K562 (cell line): ENCODE measurements at regions not wholly inside any gene's neighbourhood (a gene's known extent, or its start where the extent isn't known, plus 50 kb on each side); places are given as distances from the start of the nearest gene placed in this dataset.

ENCODE experiments used
- ATAC-seq: fragments of 200-7000 bp; cut with Tn5 transposase; 3 replicates; pipeline ENCODE4 v1.9.1; 2020; ENCODE audit warnings: moderate library complexity
- BruUV-seq: library from RNA; stranded (reverse); fragments of 400-500 nt; replicated peaks from 2 replicates; lab custom pipeline; 2021; lab: Mats Ljungman, UMichigan
- CTCF ChIA-PET: fragments of 300-600 bp; formaldehyde crosslinking; extraction: SDS; loops from one replicate; lab custom pipeline; 2021; ENCODE audit warnings: low intra/inter-chr PET ratio; lab: Yijun Ruan, JAX
- POLR2A ChIA-PET: fragments of 300-600, 350-650 bp; sonication (Branson Sonifier 250); formaldehyde crosslinking; extraction: SDS; loops from one replicate; lab custom pipeline; 2021; ENCODE audit warnings: antibody characterized with exemption, inconsistent platforms; lab: Yijun Ruan, JAX
- DNase-seq, 4 experiments: peaks; one replicate each; pipeline versions ENCODE4 v3.0.0 to v3.0.0-alpha.2; 2011 to 2018; ENCODE audit warnings: low spot score in 3 of 4, mixed read lengths in 3 of 4; ENCODE audit errors: extremely low read depth in 1 of 4
- FAIRE-seq: peaks from 2 replicates; lab custom pipeline; 2011; peaks lifted over from hg19 to GRCh38; lab: Jason Lieb, UNC
- H2AFZ ChIP-seq: 2 replicates; pipeline ENCODE4 v1.6.0; 2011; ENCODE audit warnings: low read depth, low read length, control low read depth, inconsistent platforms
- H3K27ac ChIP-seq: fragments of 200-600 bp; 3 replicates; pipeline ENCODE4 v1.8.0; 2011; ENCODE audit warnings: low read depth, mild to moderate bottlenecking, control low read depth, inconsistent platforms, low read length, moderate library complexity, mixed read lengths; ENCODE audit errors: extremely low read depth
- H3K27me3 ChIP-seq, 2 experiments: fragments of 300-600 bp in 1 of 2; 2 replicates in 1 of 2; 3 replicates in 1 of 2; pipeline versions ENCODE4 v1.6.0 to v1.8.0; 2011; ENCODE audit warnings: inconsistent platforms in 2 of 2, low read length in 2 of 2, mild to moderate bottlenecking in 1 of 2, mixed read lengths in 1 of 2, moderate library complexity in 1 of 2; ENCODE audit not compliant: control insufficient read depth in 2 of 2, insufficient read depth in 2 of 2
- H3K36me3 ChIP-seq: fragments of 300-600 bp; 3 replicates; pipeline ENCODE4 v1.8.0; 2011; ENCODE audit warnings: mild to moderate bottlenecking, low read length, inconsistent platforms; ENCODE audit not compliant: control insufficient read depth, insufficient read depth
- H3K4me1 ChIP-seq, 2 experiments: fragments of 200-600 bp in 1 of 2; replicated peaks in 1 of 2; 2 replicates in 1 of 2; 3 replicates in 1 of 2; pipeline versions ENCODE4 v1.5.1 to v1.8.0; 2011; ENCODE audit warnings: inconsistent platforms in 2 of 2, low read length in 2 of 2, mild to moderate bottlenecking in 1 of 2, mixed read lengths in 1 of 2, moderate library complexity in 1 of 2; ENCODE audit not compliant: control insufficient read depth in 2 of 2, insufficient read depth in 2 of 2
- H3K4me2 ChIP-seq: 2 replicates; pipeline ENCODE4 v1.6.1; 2011; ENCODE audit warnings: low read length, control low read depth, inconsistent platforms, mixed read lengths; ENCODE audit not compliant: insufficient read depth
- H3K4me3 ChIP-seq: fragments of 200-600 bp; sonication (generic), shearing (Covaris generic); 2 replicates; pipeline ENCODE4 v1.5.1; 2016; ENCODE audit warnings: control low read depth, inconsistent platforms
- H3K79me2 ChIP-seq: fragments of 200-600 bp; 3 replicates; pipeline ENCODE4 v1.8.0; 2011; ENCODE audit warnings: low read length, inconsistent platforms; ENCODE audit not compliant: control insufficient read depth, insufficient read depth
- H3K9ac ChIP-seq, 2 experiments: 2 replicates each; pipeline versions ENCODE4 v1.6.0 to v1.6.1; 2011; ENCODE audit warnings: low read depth in 2 of 2, low read length in 2 of 2, control low read depth in 1 of 2, inconsistent platforms in 1 of 2, mild to moderate bottlenecking in 1 of 2, mixed read lengths in 1 of 2; ENCODE audit not compliant: insufficient read depth in 1 of 2
- H3K9me1 ChIP-seq: one replicate; pipeline ENCODE4 v1.6.0; 2011; ENCODE audit warnings: inconsistent platforms, mild to moderate bottlenecking, low read length, moderate library complexity; ENCODE audit not compliant: control insufficient read depth, insufficient read depth
- H3K9me3 ChIP-seq: replicated peaks from 2 replicates; pipeline ENCODE4 v1.5.1; 2011; ENCODE audit warnings: low read depth, low read length, inconsistent platforms; ENCODE audit not compliant: control insufficient read depth, insufficient read depth
- H4K20me1 ChIP-seq: replicated peaks from 2 replicates; pipeline ENCODE4 v1.6.1; 2011; ENCODE audit warnings: low read length, inconsistent platforms, mixed read lengths; ENCODE audit not compliant: control insufficient read depth, insufficient read depth
- CBFA2T3 ChIP-seq: fragments of 450-650 bp; IDR thresholded peaks from 2 replicates; pipeline ENCODE4 v1.6.1; 2017
- ETS1 ChIP-seq: conservative IDR thresholded peaks from 2 replicates; pipeline ENCODE4 v1.6.1; 2011; ENCODE audit warnings: low read depth, mild to moderate bottlenecking, low read length; ENCODE audit not compliant: control insufficient read depth
- GTF2E2 ChIP-seq: fragments of 200-800 bp; sonication (Bioruptor generic); IDR thresholded peaks from 2 replicates; pipeline ENCODE4 v1.6.1; 2016; ENCODE audit warnings: missing genetic modification characterization, missing compliant biosample characterization
- IRF1 ChIP-seq: sonication (generic); formaldehyde crosslinking; IDR thresholded peaks from 2 replicates; pipeline ENCODE4 v1.8.0; 2022; ENCODE audit warnings: missing genetic modification reagents, mild to moderate bottlenecking, borderline replicate concordance
- SP2 ChIP-seq: IDR thresholded peaks from 2 replicates; pipeline ENCODE4 v1.6.1; 2011; ENCODE audit warnings: mild to moderate bottlenecking, low read depth, low read length, moderate library complexity; ENCODE audit not compliant: poor library complexity, severe bottlenecking; ENCODE audit errors: extremely low read depth
- WHSC1 ChIP-seq: IDR thresholded peaks from one replicate; pipeline ENCODE4 v1.6.1; 2012; ENCODE audit warnings: low read length, control low read depth, inconsistent platforms
- ZNF76 ChIP-seq: fragments of 250-450 bp; sonication (Bioruptor Pico); IDR thresholded peaks from 2 replicates; pipeline ENCODE4 v1.4.0; 2020; ENCODE audit warnings: mild to moderate bottlenecking, moderate library complexity, borderline replicate concordance
- ZZZ3 ChIP-seq: fragments of 450-650 bp; IDR thresholded peaks from 2 replicates; pipeline ENCODE4 v1.6.1; 2016; ENCODE audit warnings: antibody characterized with exemption, mild to moderate bottlenecking, moderate library complexity
- WGBS: fragments of 100-300 bp; shearing (Covaris generic); methylation state at CpG from one replicate; pipeline ENCODE4 v1.1.6; 2016; ENCODE audit warnings: low coverage, mixed read lengths; ENCODE audit not compliant: insufficient coverage; ENCODE audit errors: missing lambda C conversion rate; 5-methylcytosine and 5-hydroxymethylcytosine counted together
- in situ Hi-C: fragments of 300-500 bp; cut with MboI; formaldehyde crosslinking; loops from 4 replicates; pipeline ENCODE4 v1.15.0; 2018; ENCODE audit warnings: inconsistent platforms, mixed read lengths
- intact Hi-C: fragments of 100-400 bp; cut with micrococcal nuclease; formaldehyde crosslinking; loops from 2 replicates; pipeline ENCODE4 v1.14.2; 2022
- TF ChIP-seq, protein P1 (sequence below): sonication (generic); formaldehyde crosslinking; IDR thresholded peaks from 2 replicates; pipeline ENCODE4 v1.8.0; 2022; ENCODE audit warnings: mild to moderate bottlenecking, missing genetic modification reagents, borderline replicate concordance
- TF ChIP-seq, protein P2 (sequence below): fragments of 450-650 bp; formaldehyde crosslinking; IDR thresholded peaks from 2 replicates; pipeline ENCODE4 v1.4.0; 2022; ENCODE audit warnings: missing genetic modification characterization

DNA sequence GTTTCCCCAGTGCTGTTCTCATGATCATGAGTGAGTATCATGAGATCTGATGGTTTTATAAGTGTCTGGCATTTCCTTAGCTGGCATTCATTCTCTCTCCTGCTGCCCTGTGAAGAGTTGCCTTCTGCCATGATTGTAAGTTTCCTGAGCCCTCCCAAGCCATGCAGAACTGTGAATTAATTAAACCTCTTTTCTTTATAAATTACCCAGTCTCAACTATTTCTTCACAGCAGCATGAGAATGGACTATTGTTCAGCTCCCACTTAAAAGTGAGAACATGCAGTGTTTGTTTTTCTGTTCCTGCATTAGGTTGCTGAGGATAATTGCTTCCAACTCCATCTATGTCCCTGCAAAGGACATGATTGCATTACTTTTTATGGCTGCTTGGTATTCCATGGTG lies 311.7 kb upstream of the CTSO start:
- H3K27ac ChIP-seq, result no peak overlapping the region
- no peaks in the 10 kb centered on the region for H3K36me3 ChIP-seq
- no peak overlapping the region for H3K4me3 ChIP-seq
- CTCF ChIA-PET, result no interaction called here
- no peaks in the 10 kb centered on the region for H3K9me1 ChIP-seq
- no peak overlapping the region for H3K4me2 ChIP-seq
- H3K79me2 ChIP-seq, result no peaks in the 10 kb centered on the region
- H2AFZ ChIP-seq, result no peak overlapping the region
- BruUV-seq, result no TSS peak
- no peak for TF ChIP-seq GTF2E2 (tag)
- TF ChIP-seq IRF1, result no peak
- no peak for TF ChIP-seq WHSC1
- intact Hi-C loops, result no loop called here
- ATAC-seq, result no peak
- in situ Hi-C loops, result no loop called here
- no peak overlapping the region for H3K9ac ChIP-seq
- H3K9me3 ChIP-seq, result no peaks in the 10 kb centered on the region
- H3K27me3 ChIP-seq, result no peaks in the 10 kb centered on the region
- POLR2A ChIA-PET, result no interaction called here
- DNase-seq, result no peak
- no peaks in the 10 kb centered on the region for H4K20me1 ChIP-seq
- H3K4me1 ChIP-seq, result no peaks in the 10 kb centered on the region
- no peak for FAIRE-seq

GRCh38 chr4:156261230-156261629 lies 307.6 kb upstream of the CTSO start:
- in situ Hi-C loops (no loop called here), intact Hi-C loops (no loop called here)
- H3K9me1 ChIP-seq, result no peaks in the 10 kb centered on the region
- H3K79me2 ChIP-seq, result no peaks in the 10 kb centered on the region
- H3K4me1 ChIP-seq, result no peaks in the 10 kb centered on the region
- H3K27ac ChIP-seq, result no peak overlapping the region
- TF ChIP-seq ZNF76 (CRISPR knock-in tag), result no peak
- TF ChIP-seq ETS1, result no peak
- TF ChIP-seq SP2, result no peak
- no peak for TF ChIP-seq ZZZ3
- TF ChIP-seq, protein P1, sequence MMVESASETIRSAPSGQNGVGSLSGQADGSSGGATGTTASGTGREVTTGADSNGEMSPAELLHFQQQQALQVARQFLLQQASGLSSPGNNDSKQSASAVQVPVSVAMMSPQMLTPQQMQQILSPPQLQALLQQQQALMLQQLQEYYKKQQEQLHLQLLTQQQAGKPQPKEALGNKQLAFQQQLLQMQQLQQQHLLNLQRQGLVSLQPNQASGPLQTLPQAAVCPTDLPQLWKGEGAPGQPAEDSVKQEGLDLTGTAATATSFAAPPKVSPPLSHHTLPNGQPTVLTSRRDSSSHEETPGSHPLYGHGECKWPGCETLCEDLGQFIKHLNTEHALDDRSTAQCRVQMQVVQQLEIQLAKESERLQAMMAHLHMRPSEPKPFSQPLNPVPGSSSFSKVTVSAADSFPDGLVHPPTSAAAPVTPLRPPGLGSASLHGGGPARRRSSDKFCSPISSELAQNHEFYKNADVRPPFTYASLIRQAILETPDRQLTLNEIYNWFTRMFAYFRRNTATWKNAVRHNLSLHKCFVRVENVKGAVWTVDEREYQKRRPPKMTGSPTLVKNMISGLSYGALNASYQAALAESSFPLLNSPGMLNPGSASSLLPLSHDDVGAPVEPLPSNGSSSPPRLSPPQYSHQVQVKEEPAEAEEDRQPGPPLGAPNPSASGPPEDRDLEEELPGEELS (CRISPR knock-in tag), result no peak
- TF ChIP-seq, protein P2, sequence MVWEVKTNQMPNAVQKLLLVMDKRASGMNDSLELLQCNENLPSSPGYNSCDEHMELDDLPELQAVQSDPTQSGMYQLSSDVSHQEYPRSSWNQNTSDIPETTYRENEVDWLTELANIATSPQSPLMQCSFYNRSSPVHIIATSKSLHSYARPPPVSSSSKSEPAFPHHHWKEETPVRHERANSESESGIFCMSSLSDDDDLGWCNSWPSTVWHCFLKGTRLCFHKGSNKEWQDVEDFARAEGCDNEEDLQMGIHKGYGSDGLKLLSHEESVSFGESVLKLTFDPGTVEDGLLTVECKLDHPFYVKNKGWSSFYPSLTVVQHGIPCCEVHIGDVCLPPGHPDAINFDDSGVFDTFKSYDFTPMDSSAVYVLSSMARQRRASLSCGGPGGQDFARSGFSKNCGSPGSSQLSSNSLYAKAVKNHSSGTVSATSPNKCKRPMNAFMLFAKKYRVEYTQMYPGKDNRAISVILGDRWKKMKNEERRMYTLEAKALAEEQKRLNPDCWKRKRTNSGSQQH (CRISPR knock-in tag), result no peak
- TF ChIP-seq CBFA2T3, result no peak
- ATAC-seq (no peak), DNase-seq (no peak), FAIRE-seq (no peak)
- H3K36me3 ChIP-seq, result no peaks in the 10 kb centered on the region
- H3K9ac ChIP-seq, result no peak overlapping the region
- H3K27me3 ChIP-seq, result no peaks in the 10 kb centered on the region
- H4K20me1 ChIP-seq, result no peaks in the 10 kb centered on the region
- 22% methylated on average over 1 of the region's 1 CpG for WGBS
- no TSS peak for BruUV-seq
- H3K4me3 ChIP-seq, result no peak overlapping the region
- POLR2A ChIA-PET, result no interaction called here
- CTCF ChIA-PET, result no interaction called here
- H2AFZ ChIP-seq, result no peak overlapping the region
- H3K4me2 ChIP-seq, result no peak overlapping the region
- no peaks in the 10 kb centered on the region for H3K9me3 ChIP-seq
